Esophagus squamous epithelium (tissue), 4 donors: ENCODE measurements at regions not wholly inside any gene's neighbourhood (a gene's known extent, or its start where the extent isn't known, plus 50 kb on each side); places are given as distances from the start of the nearest gene placed in this dataset.

Source experiments
- CTCF ChIP-seq, 6 experiments: fragments of 450-650 bp in 4 of 6; fragments of 200-600 bp in 2 of 6; sonication (generic) in 2 of 6; IDR thresholded peaks; one replicate each; pipeline ENCODE4 v1.5.1; 2016 to 2019; ENCODE audit warnings: antibody characterized with exemption in 6 of 6, mild to moderate bottlenecking in 4 of 6, moderate library complexity in 4 of 6
- POLR2A ChIP-seq, 4 donors: fragments of 450-650 bp; IDR thresholded peaks; one replicate each; pipeline ENCODE4 v1.6.1; 2017; ENCODE audit warnings: antibody characterized with exemption in 4 of 4, mild to moderate bottlenecking in 4 of 4, moderate library complexity in 3 of 4

GRCh38 chr4:184937030-184937710, 81.1 kb upstream of the HELT start:
- TF ChIP-seq CTCF (IDR thresholded peaks at IDR 0.05), result no peak
- TF ChIP-seq POLR2A (IDR thresholded peaks at IDR 0.05), result no peak
